ENCODE measurements at regions not wholly inside any gene's neighbourhood (a gene's known extent, or its start where the extent isn't known, plus 50 kb on each side); places are given as distances from the start of the nearest gene placed in this dataset.

DNA sequence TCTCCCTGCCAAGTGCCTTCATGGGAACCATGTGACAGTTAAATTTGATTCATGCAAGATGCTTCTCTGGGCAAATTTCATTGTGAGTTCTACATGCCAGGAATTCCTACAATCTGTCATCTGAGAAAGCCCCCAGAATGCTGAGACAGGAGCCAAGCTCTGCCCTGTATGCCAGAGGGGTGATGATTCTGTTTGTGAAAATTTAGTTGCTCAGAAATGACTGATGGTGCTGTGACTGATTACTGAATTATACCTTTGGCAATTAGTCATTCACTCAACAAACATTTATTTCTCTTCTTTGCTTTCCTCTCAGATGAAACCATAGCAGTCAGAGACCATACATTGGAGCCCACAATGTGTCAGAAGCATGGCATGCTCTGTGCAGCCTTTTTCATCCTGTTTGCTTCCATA, 69.0 kb upstream of the ZBED5 start:
- TF ChIP-seq, protein P1, sequence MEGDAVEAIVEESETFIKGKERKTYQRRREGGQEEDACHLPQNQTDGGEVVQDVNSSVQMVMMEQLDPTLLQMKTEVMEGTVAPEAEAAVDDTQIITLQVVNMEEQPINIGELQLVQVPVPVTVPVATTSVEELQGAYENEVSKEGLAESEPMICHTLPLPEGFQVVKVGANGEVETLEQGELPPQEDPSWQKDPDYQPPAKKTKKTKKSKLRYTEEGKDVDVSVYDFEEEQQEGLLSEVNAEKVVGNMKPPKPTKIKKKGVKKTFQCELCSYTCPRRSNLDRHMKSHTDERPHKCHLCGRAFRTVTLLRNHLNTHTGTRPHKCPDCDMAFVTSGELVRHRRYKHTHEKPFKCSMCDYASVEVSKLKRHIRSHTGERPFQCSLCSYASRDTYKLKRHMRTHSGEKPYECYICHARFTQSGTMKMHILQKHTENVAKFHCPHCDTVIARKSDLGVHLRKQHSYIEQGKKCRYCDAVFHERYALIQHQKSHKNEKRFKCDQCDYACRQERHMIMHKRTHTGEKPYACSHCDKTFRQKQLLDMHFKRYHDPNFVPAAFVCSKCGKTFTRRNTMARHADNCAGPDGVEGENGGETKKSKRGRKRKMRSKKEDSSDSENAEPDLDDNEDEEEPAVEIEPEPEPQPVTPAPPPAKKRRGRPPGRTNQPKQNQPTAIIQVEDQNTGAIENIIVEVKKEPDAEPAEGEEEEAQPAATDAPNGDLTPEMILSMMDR (conservative IDR thresholded peaks at IDR 0.05; ENCODE audit: low read depth, low read length) = no peak
- no peak for TF ChIP-seq EZH2 (IDR thresholded peaks at IDR 0.05; ENCODE audit: borderline replicate concordance, low read depth, low read length, poor library complexity, severe bottlenecking)

Data from A673 (cell line).